Vagina (tissue), 2 donors: ENCODE measurements at regions not wholly inside any gene's neighbourhood (a gene's known extent, or its start where the extent isn't known, plus 50 kb on each side); places are given as distances from the start of the nearest gene placed in this dataset.

ENCODE experiments used
- DNase-seq, 2 donors: peaks; one replicate each; pipeline ENCODE4 v3.0.0-alpha.2; 2017; ENCODE audit errors: extremely low spot score in 2 of 2
- H3K27ac ChIP-seq: fragments of 200-600 bp; sonication (generic); one replicate; pipeline ENCODE4 v1.5.1; 2019
- H3K27me3 ChIP-seq: fragments of 200-600 bp; sonication (generic); one replicate; pipeline ENCODE4 v1.5.1; 2019
- H3K36me3 ChIP-seq, 2 donors: fragments of 200-600 bp; sonication (generic); one replicate each; pipeline ENCODE4 v1.5.1; 2017 to 2019
- H3K4me1 ChIP-seq: fragments of 200-600 bp; sonication (generic); one replicate; pipeline ENCODE4 v1.5.1; 2019
- H3K4me3 ChIP-seq, 2 donors: fragments of 200-600 bp; sonication (generic); 1 replicate in 1 of 2; 2 replicates in 1 of 2; pipeline ENCODE4 v1.5.1; 2016 to 2019
- H3K9me3 ChIP-seq: fragments of 200-600 bp; sonication (generic); one replicate; pipeline ENCODE4 v1.5.1; 2019
- POLR2A ChIP-seq, 2 donors: fragments of 450-650 bp; IDR thresholded peaks; one replicate each; pipeline ENCODE4 v1.6.1; 2017; ENCODE audit warnings: antibody characterized with exemption in 2 of 2, mild to moderate bottlenecking in 2 of 2, moderate library complexity in 2 of 2
- POLR2AphosphoS5 ChIP-seq, 2 donors: sonication (generic); formaldehyde crosslinking; IDR thresholded peaks; one replicate each; pipeline ENCODE4 v1.9.0; 2017; ENCODE audit warnings: antibody characterized with exemption in 2 of 2, mild to moderate bottlenecking in 2 of 2, low read depth in 1 of 2; ENCODE audit not compliant: insufficient read depth in 1 of 2
- intact Hi-C: fragments of 100-400 bp; cut with DNase I; formaldehyde crosslinking; loops from one replicate; pipeline ENCODE4 v1.15.1; 2023
- TF ChIP-seq, protein P1 (sequence below), 3 experiments: fragments of 450-650 bp in 2 of 3; fragments of 200-600 bp in 1 of 3; sonication (generic) in 1 of 3; IDR thresholded peaks; one replicate each; pipeline ENCODE4 v1.5.1; 2017 to 2019; ENCODE audit warnings: antibody characterized with exemption in 3 of 3, mild to moderate bottlenecking in 2 of 3, moderate library complexity in 2 of 3

DNA sequence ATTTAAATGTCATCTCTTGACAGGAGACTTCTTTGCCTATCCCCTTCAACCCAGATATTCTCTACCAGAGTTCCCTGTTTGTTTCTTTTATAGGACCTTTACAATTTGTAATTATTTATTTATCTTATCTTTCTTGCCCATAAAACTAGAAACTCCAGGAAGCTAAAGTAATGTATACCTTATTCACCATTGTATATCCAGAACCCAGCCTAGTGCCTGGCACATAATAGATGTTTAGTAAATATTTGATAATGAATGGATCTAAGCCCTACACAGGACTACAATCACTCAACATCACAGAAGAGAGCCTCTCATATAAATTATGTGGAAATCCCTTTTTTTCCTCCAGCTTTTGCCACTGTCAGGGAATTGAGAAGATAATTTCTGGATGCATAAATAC, 125.6 kb upstream of the CNOT2 start:
- no peak for TF ChIP-seq POLR2AphosphoS5 (IDR thresholded peaks at IDR 0.05; ENCODE audit: insufficient read depth in 1 of 2, low read depth in 1 of 2)
- intact Hi-C loops, result no loop called here
- Histone ChIP-seq H3K36me3 (no peaks in the 10 kb centered on the region), H3K4me1 (no peaks in the 10 kb centered on the region), H3K4me3 (no peak overlapping the region), H3K27me3 (no peaks in the 10 kb centered on the region), H3K27ac (no peak overlapping the region), H3K9me3 (no peaks in the 10 kb centered on the region)
- DNase-seq, result no peak

DNA sequence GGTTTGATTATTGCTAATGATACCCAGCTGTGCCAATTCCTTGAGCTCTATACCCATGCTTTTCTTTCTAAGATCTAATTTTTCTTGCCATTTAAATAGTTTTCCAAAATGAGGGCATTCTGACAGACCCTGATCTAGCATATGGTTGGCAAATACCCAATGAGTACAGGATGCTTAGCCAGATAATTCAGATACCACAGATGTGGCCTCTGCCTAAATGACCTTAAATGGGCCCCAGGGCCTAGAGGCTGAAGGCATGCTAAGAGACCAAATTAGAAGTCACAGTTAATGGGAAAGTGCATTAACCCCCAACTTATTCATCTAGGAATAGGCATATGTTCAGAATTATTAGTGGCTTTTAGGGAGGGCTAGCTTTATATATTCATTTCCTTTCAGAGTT, 122.3 kb upstream of the CNOT2 start:
- intact Hi-C loops, result no loop called here
- no peaks in the 10 kb centered on the region for H3K4me1 ChIP-seq
- H3K27me3 ChIP-seq, result no peaks in the 10 kb centered on the region
- DNase-seq, result no peak
- H3K27ac ChIP-seq, result no peak overlapping the region
- TF ChIP-seq POLR2AphosphoS5 (IDR thresholded peaks at IDR 0.05; ENCODE audit: insufficient read depth in 1 of 2, low read depth in 1 of 2), result no peak
- TF ChIP-seq, protein P1, sequence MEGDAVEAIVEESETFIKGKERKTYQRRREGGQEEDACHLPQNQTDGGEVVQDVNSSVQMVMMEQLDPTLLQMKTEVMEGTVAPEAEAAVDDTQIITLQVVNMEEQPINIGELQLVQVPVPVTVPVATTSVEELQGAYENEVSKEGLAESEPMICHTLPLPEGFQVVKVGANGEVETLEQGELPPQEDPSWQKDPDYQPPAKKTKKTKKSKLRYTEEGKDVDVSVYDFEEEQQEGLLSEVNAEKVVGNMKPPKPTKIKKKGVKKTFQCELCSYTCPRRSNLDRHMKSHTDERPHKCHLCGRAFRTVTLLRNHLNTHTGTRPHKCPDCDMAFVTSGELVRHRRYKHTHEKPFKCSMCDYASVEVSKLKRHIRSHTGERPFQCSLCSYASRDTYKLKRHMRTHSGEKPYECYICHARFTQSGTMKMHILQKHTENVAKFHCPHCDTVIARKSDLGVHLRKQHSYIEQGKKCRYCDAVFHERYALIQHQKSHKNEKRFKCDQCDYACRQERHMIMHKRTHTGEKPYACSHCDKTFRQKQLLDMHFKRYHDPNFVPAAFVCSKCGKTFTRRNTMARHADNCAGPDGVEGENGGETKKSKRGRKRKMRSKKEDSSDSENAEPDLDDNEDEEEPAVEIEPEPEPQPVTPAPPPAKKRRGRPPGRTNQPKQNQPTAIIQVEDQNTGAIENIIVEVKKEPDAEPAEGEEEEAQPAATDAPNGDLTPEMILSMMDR (IDR thresholded peaks at IDR 0.05), result no peak
- H3K36me3 ChIP-seq, result no peaks in the 10 kb centered on the region
- H3K4me3 ChIP-seq, result no peak overlapping the region
- H3K9me3 ChIP-seq, result no peaks in the 10 kb centered on the region

DNA sequence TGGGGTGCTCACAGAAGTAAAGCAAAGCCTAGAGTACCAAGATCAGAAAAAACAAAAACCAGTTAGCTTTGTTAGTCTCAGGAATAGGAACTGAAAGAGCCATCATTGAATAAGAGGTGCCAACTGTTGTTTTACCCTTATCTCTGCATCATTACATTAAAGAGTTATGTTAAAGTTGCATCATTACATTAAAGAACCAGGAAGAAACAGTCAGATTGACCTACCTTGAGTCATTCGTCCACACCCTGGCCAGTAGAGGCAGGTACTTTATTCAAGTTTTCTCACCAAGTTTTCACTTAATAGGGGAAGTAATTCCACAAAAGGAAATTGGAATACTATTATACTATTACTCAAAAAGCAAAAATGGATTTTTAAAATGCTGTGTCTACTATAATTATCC, 121.7 kb upstream of the CNOT2 start:
- no peaks in the 10 kb centered on the region for H3K4me1 ChIP-seq
- H3K36me3 ChIP-seq, result no peaks in the 10 kb centered on the region
- no peaks in the 10 kb centered on the region for H3K9me3 ChIP-seq
- intact Hi-C loops, result no loop called here
- TF ChIP-seq POLR2AphosphoS5 (IDR thresholded peaks at IDR 0.05; ENCODE audit: insufficient read depth in 1 of 2, low read depth in 1 of 2) (peak in 1 of 2 donors; percentile 49), POLR2A (IDR thresholded peaks at IDR 0.05) (no peak)
- TF ChIP-seq, protein P1 (IDR thresholded peaks at IDR 0.05), result no peak
- no peaks in the 10 kb centered on the region for H3K27me3 ChIP-seq
- H3K27ac ChIP-seq, result no peak overlapping the region
- H3K4me3 ChIP-seq, result no peak overlapping the region
- no peak for DNase-seq

DNA sequence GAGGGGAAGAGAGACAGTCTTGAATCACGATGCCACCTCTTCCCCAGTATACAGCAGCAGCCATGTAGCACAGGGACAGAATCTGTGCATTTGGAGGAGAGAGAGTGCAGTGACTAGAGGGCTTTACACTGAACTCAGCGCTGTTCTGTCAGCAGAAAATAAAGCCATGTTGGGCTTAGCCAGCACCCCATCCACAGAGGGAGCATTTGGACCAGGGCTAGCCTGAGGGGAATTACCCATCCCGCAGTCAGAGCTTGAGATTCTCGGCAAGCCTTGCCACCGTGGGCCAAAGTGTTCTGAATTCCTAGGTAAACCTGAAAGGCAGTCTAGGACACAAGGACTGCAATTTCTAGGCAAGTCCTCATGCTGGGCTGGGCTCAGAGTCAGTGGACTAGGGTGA, 120.4 kb upstream of the CNOT2 start:
- no peaks in the 10 kb centered on the region for H3K27me3 ChIP-seq
- no peak overlapping the region for H3K4me3 ChIP-seq
- no peak for DNase-seq
- no peaks in the 10 kb centered on the region for H3K9me3 ChIP-seq
- H3K27ac ChIP-seq, result no peak overlapping the region
- intact Hi-C loops, result no loop called here
- H3K36me3 ChIP-seq, result no peaks in the 10 kb centered on the region
- no peaks in the 10 kb centered on the region for H3K4me1 ChIP-seq
- TF ChIP-seq POLR2AphosphoS5 (IDR thresholded peaks at IDR 0.05; ENCODE audit: insufficient read depth in 1 of 2, low read depth in 1 of 2) (no peak), POLR2A (IDR thresholded peaks at IDR 0.05) (no peak)
- TF ChIP-seq, protein P1 (IDR thresholded peaks at IDR 0.05), result no peak

DNA sequence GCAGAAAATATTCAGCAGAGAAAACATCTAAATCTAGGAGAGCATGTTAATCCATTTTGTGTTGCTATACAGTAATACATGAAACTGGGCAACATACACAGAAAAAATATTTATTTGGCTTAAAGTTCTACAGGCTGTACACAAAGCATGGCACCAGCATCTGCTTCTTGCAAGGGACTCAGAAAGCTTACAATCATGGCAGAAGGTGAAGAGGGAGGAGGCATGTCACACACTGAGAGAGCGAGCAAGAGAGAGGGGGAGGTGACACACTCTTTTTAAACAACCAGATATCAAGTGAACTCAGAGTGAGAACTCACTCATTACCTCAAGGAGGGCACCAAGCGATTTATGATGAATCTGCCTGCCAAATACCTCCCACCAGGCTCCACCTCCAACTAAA, 94.2 kb upstream of the CNOT2 start:
- intact Hi-C loops, result no loop called here
- Histone ChIP-seq H3K27me3 (no peaks in the 10 kb centered on the region), H3K27ac (no peak overlapping the region), H3K4me3 (no peak overlapping the region), H3K9me3 (no peaks in the 10 kb centered on the region), H3K36me3 (no peaks in the 10 kb centered on the region), H3K4me1 (no peaks in the 10 kb centered on the region)
- no peak for DNase-seq
- TF ChIP-seq POLR2A (IDR thresholded peaks at IDR 0.05), result no peak
- TF ChIP-seq, protein P1 (IDR thresholded peaks at IDR 0.05), result no peak
- TF ChIP-seq POLR2AphosphoS5 (IDR thresholded peaks at IDR 0.05; ENCODE audit: insufficient read depth in 1 of 2, low read depth in 1 of 2), result no peak

DNA sequence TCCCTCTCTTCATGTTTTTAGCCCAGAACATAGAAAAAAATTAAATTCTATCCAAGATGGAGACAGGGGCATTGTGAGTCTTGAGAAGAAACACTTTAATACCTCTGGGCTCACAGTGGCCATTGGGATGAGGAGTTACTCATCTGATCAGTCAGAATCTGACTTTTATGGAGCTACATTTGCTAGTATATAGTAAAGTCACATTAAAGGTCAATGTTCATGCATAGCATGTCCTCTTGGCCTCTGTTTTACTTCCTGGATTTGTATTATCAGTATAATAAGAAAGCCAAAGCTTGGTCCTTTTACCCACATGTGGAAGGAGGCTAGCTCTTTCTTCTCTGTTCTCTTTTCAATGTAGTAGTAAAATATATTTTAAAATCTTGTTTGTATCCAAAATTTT, 93.6 kb upstream of the CNOT2 start:
- Histone ChIP-seq H3K27me3 (no peaks in the 10 kb centered on the region), H3K27ac (no peak overlapping the region), H3K9me3 (no peaks in the 10 kb centered on the region), H3K4me1 (no peaks in the 10 kb centered on the region), H3K4me3 (no peak overlapping the region), H3K36me3 (no peaks in the 10 kb centered on the region)
- intact Hi-C loops, result no loop called here
- TF ChIP-seq, protein P1 (IDR thresholded peaks at IDR 0.05), result no peak
- no peak for TF ChIP-seq POLR2A (IDR thresholded peaks at IDR 0.05)
- TF ChIP-seq POLR2AphosphoS5 (IDR thresholded peaks at IDR 0.05; ENCODE audit: insufficient read depth in 1 of 2, low read depth in 1 of 2), result no peak
- DNase-seq, result no peak
